Mesendoderm (in vitro differentiated cells): ENCODE measurements at regions not wholly inside any gene's neighbourhood (a gene's known extent, or its start where the extent isn't known, plus 50 kb on each side); places are given as distances from the start of the nearest gene placed in this dataset. TPM values are rescaled to one million over a fixed set of nuclear protein-coding genes. Genes with fewer than 3 reads are reported as not detected.

Experiments
- DNase-seq: peaks from one replicate; pipeline ENCODE4 v3.0.0; 2013
- H2AK5ac ChIP-seq: 2 replicates; pipeline ENCODE4 v1.6.1; 2013; ENCODE audit warnings: low read length, inconsistent platforms
- H2BK120ac ChIP-seq: 2 replicates; pipeline ENCODE4 v1.6.1; 2013; ENCODE audit warnings: low read depth, mild to moderate bottlenecking, low read length, moderate library complexity, mixed read lengths
- H2BK15ac ChIP-seq: replicated peaks from 2 replicates; pipeline ENCODE4 v1.6.1; 2013; ENCODE audit warnings: low read depth, mild to moderate bottlenecking, moderate library complexity
- H2BK5ac ChIP-seq: 2 replicates; pipeline ENCODE4 v1.6.1; 2013; ENCODE audit warnings: low read length, inconsistent platforms
- H3K18ac ChIP-seq: 2 replicates; pipeline ENCODE4 v1.6.1; 2013; ENCODE audit warnings: mild to moderate bottlenecking, low read length, mixed read lengths
- H3K23ac ChIP-seq: one replicate; pipeline ENCODE4 v1.6.1; 2013; ENCODE audit warnings: low read length
- H3K27ac ChIP-seq: 2 replicates; pipeline ENCODE4 v1.5.1; 2013; ENCODE audit warnings: low read depth, mild to moderate bottlenecking, inconsistent platforms, low read length, moderate library complexity
- H3K27me3 ChIP-seq: 2 replicates; pipeline ENCODE4 v1.6.1; 2013; ENCODE audit warnings: low read length, control low read depth, mild to moderate bottlenecking, inconsistent platforms; ENCODE audit not compliant: insufficient read depth, poor library complexity
- H3K36me3 ChIP-seq: 2 replicates; pipeline ENCODE4 v1.6.1; 2013; ENCODE audit warnings: low read length, inconsistent platforms; ENCODE audit not compliant: control insufficient read depth, insufficient read depth
- H3K4ac ChIP-seq: one replicate; pipeline ENCODE4 v1.6.1; 2013; ENCODE audit warnings: low read depth, mild to moderate bottlenecking, low read length, moderate library complexity
- H3K4me1 ChIP-seq: 2 replicates; pipeline ENCODE4 v1.6.1; 2013; ENCODE audit warnings: low read depth, low read length, inconsistent platforms; ENCODE audit not compliant: control insufficient read depth
- H3K4me2 ChIP-seq: 2 replicates; pipeline ENCODE4 v1.6.1; 2013; ENCODE audit warnings: low read length
- H3K4me3 ChIP-seq: 2 replicates; pipeline ENCODE4 v1.5.1; 2013; ENCODE audit warnings: mild to moderate bottlenecking, low read length
- H3K56ac ChIP-seq: one replicate; pipeline ENCODE4 v1.6.1; 2013; ENCODE audit warnings: low read length
- H3K79me1 ChIP-seq: 2 replicates; pipeline ENCODE4 v1.6.1; 2013; ENCODE audit warnings: low read length, inconsistent platforms
- H3K79me2 ChIP-seq: 2 replicates; pipeline ENCODE4 v1.6.1; 2013; ENCODE audit warnings: mild to moderate bottlenecking, low read length; ENCODE audit not compliant: control insufficient read depth, insufficient read depth
- H3K9ac ChIP-seq: 2 replicates; pipeline ENCODE4 v1.6.1; 2013; ENCODE audit warnings: low read length, inconsistent platforms
- H4K5ac ChIP-seq: one replicate; pipeline ENCODE4 v1.6.1; 2013; ENCODE audit warnings: low read length
- H4K8ac ChIP-seq: one replicate; pipeline ENCODE4 v1.6.1; 2013; ENCODE audit warnings: low read depth, mild to moderate bottlenecking, control low read depth, low read length, moderate library complexity
- small RNA-seq: library from polyadenylated mRNA; stranded (forward); fragments of <200 nt; extraction: miRNeasy Mini kit (QIAGEN cat#:217004); gene quantifications from one replicate; pipeline ENCODE3, GENCODE V24; 2013; ENCODE audit not compliant: insufficient read depth

DNA sequence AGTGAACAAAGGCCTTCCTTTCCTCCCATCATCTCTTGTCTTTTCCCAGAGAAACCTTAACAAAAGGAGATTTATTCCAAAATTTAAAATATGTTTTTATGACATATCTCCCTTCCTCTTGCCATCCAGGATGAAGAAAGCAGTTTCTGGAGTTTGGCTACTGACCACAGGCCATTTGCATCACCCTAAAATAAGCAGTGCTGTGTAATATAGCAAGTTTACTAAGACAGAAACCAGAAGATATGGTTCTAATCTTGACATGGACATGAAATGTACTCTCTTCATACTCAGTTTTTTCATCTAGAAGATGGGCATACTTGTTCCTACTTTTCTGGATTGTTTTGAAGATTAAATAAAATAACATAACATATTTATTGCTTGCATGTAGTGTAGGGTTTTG is 50.2 kb upstream of the ZFAND5 start:
- no peak overlapping the region for H3K27ac ChIP-seq
- H3K4me2 ChIP-seq = no peak overlapping the region
- H3K18ac ChIP-seq = no peak overlapping the region

More for the DNA sequence above, 50.2 kb upstream of the ZFAND5 start:
- H3K4me3 ChIP-seq = no peak overlapping the region
- no peaks in the 10 kb centered on the region for H3K79me2 ChIP-seq
- no peak overlapping the region for H2BK5ac ChIP-seq
- H4K5ac ChIP-seq = no peak overlapping the region
- H3K27me3 ChIP-seq = no peaks in the 10 kb centered on the region
- no peaks in the 10 kb centered on the region for H3K79me1 ChIP-seq
- H3K36me3 ChIP-seq = no peaks in the 10 kb centered on the region
- H4K8ac ChIP-seq = no peak overlapping the region
- no peak overlapping the region for H3K4ac ChIP-seq
- no peak for DNase-seq
- no peak overlapping the region for H2BK15ac ChIP-seq
- no peak overlapping the region for H2AK5ac ChIP-seq
- no peak overlapping the region for H3K9ac ChIP-seq
- H2BK120ac ChIP-seq = no peak overlapping the region
- H3K23ac ChIP-seq = no peak overlapping the region
- H3K56ac ChIP-seq = no peak overlapping the region
- H3K4me1 ChIP-seq = no peaks in the 10 kb centered on the region

Small RNAs in the stretch of these regions (small RNA-seq; reads per million reads assigned to genes)
- gene AL445646.1 = not detected
